ENCODE measurements at regions not wholly inside any gene's neighbourhood (a gene's known extent, or its start where the extent isn't known, plus 50 kb on each side); places are given as distances from the start of the nearest gene placed in this dataset.

GRCh38 chr12:116347265-116347664 is 69.8 kb upstream of the MED13L start:
- no peaks in the 10 kb centered on the region for H3K27me3 ChIP-seq (ENCODE audit: insufficient read depth, low read depth)
- H3K27ac ChIP-seq: no peak overlapping the region; the same call in 1 of the 2 replicates
- TF ChIP-seq CTCF (conservative IDR thresholded peaks at IDR 0.05; ENCODE audit: low read depth, low read length): no peak
- no peak overlapping the region; the same call in 1 of the 2 replicates for H3K4me2 ChIP-seq
- no peaks in the 10 kb centered on the region for H4K20me1 ChIP-seq (ENCODE audit: insufficient read depth)
- peaks cover 48% of the 10 kb centered on the region for H3K4me1 ChIP-seq (ENCODE audit: low read depth, poor library complexity, severe bottlenecking)
- no peak overlapping the region for H3K4me3 ChIP-seq (IDR thresholded peaks at IDR 0.05; ENCODE audit: insufficient read depth, low read depth, low read length)
- H2AFZ ChIP-seq (ENCODE audit: low read depth): no peak overlapping the region
- H3K79me2 ChIP-seq (ENCODE audit: insufficient read depth, low read depth): no peaks in the 10 kb centered on the region
- no peak overlapping the region for H3K9ac ChIP-seq
- H3K36me3 ChIP-seq (ENCODE audit: insufficient read depth): no peaks in the 10 kb centered on the region

GRCh38 chr12:116352315-116352835 is 74.9 kb upstream of the MED13L start:
- TF ChIP-seq CTCF (conservative IDR thresholded peaks at IDR 0.05; ENCODE audit: low read depth, low read length): no peak
- Histone ChIP-seq H3K36me3 (ENCODE audit: insufficient read depth) (no peaks in the 10 kb centered on the region), H4K20me1 (ENCODE audit: insufficient read depth) (no peaks in the 10 kb centered on the region), H3K79me2 (ENCODE audit: insufficient read depth, low read depth) (no peaks in the 10 kb centered on the region), H3K27me3 (ENCODE audit: insufficient read depth, low read depth) (no peaks in the 10 kb centered on the region), H3K4me1 (ENCODE audit: low read depth, poor library complexity, severe bottlenecking) (peaks cover 33% of the 10 kb centered on the region), H3K4me2 (no peak overlapping the region), H3K27ac (no peak overlapping the region), H3K9ac (no peak overlapping the region), H3K4me3 (IDR thresholded peaks at IDR 0.05; ENCODE audit: insufficient read depth, low read depth, low read length) (no peak overlapping the region), H2AFZ (ENCODE audit: low read depth) (no peak overlapping the region)

GRCh38 chr12:116353958-116354357 is 76.5 kb upstream of the MED13L start:
- TF ChIP-seq CTCF (conservative IDR thresholded peaks at IDR 0.05; ENCODE audit: low read depth, low read length): no peak
- H3K4me1 ChIP-seq (ENCODE audit: low read depth, poor library complexity, severe bottlenecking): peaks cover 28% of the 10 kb centered on the region

GRCh38 chr12:116354534-116354933 is 77.0 kb upstream of the MED13L start:
- Histone ChIP-seq H4K20me1 (ENCODE audit: insufficient read depth) (no peaks in the 10 kb centered on the region), H3K4me1 (ENCODE audit: low read depth, poor library complexity, severe bottlenecking) (peaks cover 22% of the 10 kb centered on the region), H3K36me3 (ENCODE audit: insufficient read depth) (no peaks in the 10 kb centered on the region), H3K4me2 (no peak overlapping the region), H3K27ac (no peak overlapping the region), H2AFZ (ENCODE audit: low read depth) (no peak overlapping the region), H3K9ac (no peak overlapping the region), H3K79me2 (ENCODE audit: insufficient read depth, low read depth) (no peaks in the 10 kb centered on the region), H3K27me3 (ENCODE audit: insufficient read depth, low read depth) (no peaks in the 10 kb centered on the region), H3K4me3 (IDR thresholded peaks at IDR 0.05; ENCODE audit: insufficient read depth, low read depth, low read length) (no peak overlapping the region)
- TF ChIP-seq CTCF (conservative IDR thresholded peaks at IDR 0.05; ENCODE audit: low read depth, low read length): no peak

More at GRCh38 chr12:116353958-116354357, 76.5 kb upstream of the MED13L start:
- Histone ChIP-seq H3K27ac (no peak overlapping the region), H3K27me3 (ENCODE audit: insufficient read depth, low read depth) (no peaks in the 10 kb centered on the region), H3K4me2 (no peak overlapping the region), H3K9ac (no peak overlapping the region), H4K20me1 (ENCODE audit: insufficient read depth) (no peaks in the 10 kb centered on the region), H3K36me3 (ENCODE audit: insufficient read depth) (no peaks in the 10 kb centered on the region), H2AFZ (ENCODE audit: low read depth) (no peak overlapping the region), H3K79me2 (ENCODE audit: insufficient read depth, low read depth) (no peaks in the 10 kb centered on the region), H3K4me3 (IDR thresholded peaks at IDR 0.05; ENCODE audit: insufficient read depth, low read depth, low read length) (no peak overlapping the region)

Data from KMS-11 (cell line).